Breast epithelium (tissue), 3 donors: ENCODE measurements at regions not wholly inside any gene's neighbourhood (a gene's known extent, or its start where the extent isn't known, plus 50 kb on each side); places are given as distances from the start of the nearest gene placed in this dataset.

Source experiments
- CTCF ChIP-seq, 3 donors: fragments of 450-650 bp; IDR thresholded peaks; one replicate each; pipeline ENCODE4 v1.5.1; 2016 to 2017; ENCODE audit warnings: antibody characterized with exemption in 3 of 3, mild to moderate bottlenecking in 3 of 3, moderate library complexity in 3 of 3
- POLR2A ChIP-seq: fragments of 450-650 bp; IDR thresholded peaks from one replicate; pipeline ENCODE4 v1.6.1; 2016; ENCODE audit warnings: antibody characterized with exemption, mild to moderate bottlenecking, moderate library complexity

DNA sequence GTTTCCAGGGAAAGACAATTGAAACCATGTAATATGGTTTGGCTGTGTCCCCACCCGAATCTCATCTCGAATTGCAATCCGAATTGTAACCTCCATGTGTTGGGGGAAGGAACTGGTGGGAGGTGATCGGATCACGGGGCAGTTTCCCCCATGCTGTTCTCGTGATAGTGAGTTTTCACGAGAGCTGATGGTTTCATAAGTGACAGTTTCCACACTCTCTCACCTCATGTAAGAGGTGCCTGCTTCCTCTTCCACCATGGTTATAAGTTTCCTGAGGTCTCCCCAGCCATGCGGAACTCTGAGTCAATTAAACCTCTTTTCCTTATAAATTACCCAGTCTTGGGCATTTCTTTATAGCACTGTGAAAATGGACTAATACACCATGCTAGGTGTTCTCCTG, 148.3 kb upstream of the CADM1 start:
- TF ChIP-seq CTCF (IDR thresholded peaks at IDR 0.05) (no peak), POLR2A (no peak)
